ENCODE measurements at regions not wholly inside any gene's neighbourhood (a gene's known extent, or its start where the extent isn't known, plus 50 kb on each side); places are given as distances from the start of the nearest gene placed in this dataset.

- Mint-ChIP-seq H3K4me1 (peaks cover 15% of the 10 kb centered on the region), H3K27ac (peak overlapping the region; percentile 42)
- CTCF ChIA-PET = no interaction called here
These were observed 63.2 kb upstream of the ZSWIM6 start for GRCh38 chr5:61268871-61269270.

GRCh38 chr5:61270510-61271165 is 61.4 kb upstream of the ZSWIM6 start:
- peaks cover 22% of the 10 kb centered on the region for H3K4me1 Mint-ChIP-seq
- H3K9me3 Mint-ChIP-seq = no peaks in the 10 kb centered on the region
- no peak for TF ChIP-seq CTCF (IDR thresholded peaks at IDR 0.05)
- no peak overlapping the region for H3K4me3 Mint-ChIP-seq
- DNase-seq (no peak), ATAC-seq (ENCODE audit: low read depth) (no peak)
- intact Hi-C loops (cut with micrococcal nuclease) = no loop called here
- no peak overlapping the region for H3K27ac Mint-ChIP-seq
- peaks cover 7% of the 10 kb centered on the region for H3K27me3 Mint-ChIP-seq
- H3K36me3 Mint-ChIP-seq (ENCODE audit: low read depth) = no peaks in the 10 kb centered on the region
- ChIA-PET CTCF (no interaction called here), POLR2A (no interaction called here)

More at GRCh38 chr5:61268871-61269270, 63.2 kb upstream of the ZSWIM6 start:
- Mint-ChIP-seq H3K4me3 (no peak overlapping the region), H3K27me3 (peaks cover 9% of the 10 kb centered on the region), H3K36me3 (ENCODE audit: low read depth) (no peaks in the 10 kb centered on the region), H3K9me3 (no peaks in the 10 kb centered on the region)
- intact Hi-C loops (cut with micrococcal nuclease) = no loop called here
- no peak for TF ChIP-seq CTCF (IDR thresholded peaks at IDR 0.05)
- ATAC-seq (ENCODE audit: low read depth) (no peak), DNase-seq (no peak)
- POLR2A ChIA-PET = no interaction called here

- H3K4me1 Mint-ChIP-seq = peaks cover 38% of the 10 kb centered on the region
- TF ChIP-seq CTCF (IDR thresholded peaks at IDR 0.05) = no peak
These were observed 59.4 kb upstream of the ZSWIM6 start for GRCh38 chr5:61272688-61273087.

DNA sequence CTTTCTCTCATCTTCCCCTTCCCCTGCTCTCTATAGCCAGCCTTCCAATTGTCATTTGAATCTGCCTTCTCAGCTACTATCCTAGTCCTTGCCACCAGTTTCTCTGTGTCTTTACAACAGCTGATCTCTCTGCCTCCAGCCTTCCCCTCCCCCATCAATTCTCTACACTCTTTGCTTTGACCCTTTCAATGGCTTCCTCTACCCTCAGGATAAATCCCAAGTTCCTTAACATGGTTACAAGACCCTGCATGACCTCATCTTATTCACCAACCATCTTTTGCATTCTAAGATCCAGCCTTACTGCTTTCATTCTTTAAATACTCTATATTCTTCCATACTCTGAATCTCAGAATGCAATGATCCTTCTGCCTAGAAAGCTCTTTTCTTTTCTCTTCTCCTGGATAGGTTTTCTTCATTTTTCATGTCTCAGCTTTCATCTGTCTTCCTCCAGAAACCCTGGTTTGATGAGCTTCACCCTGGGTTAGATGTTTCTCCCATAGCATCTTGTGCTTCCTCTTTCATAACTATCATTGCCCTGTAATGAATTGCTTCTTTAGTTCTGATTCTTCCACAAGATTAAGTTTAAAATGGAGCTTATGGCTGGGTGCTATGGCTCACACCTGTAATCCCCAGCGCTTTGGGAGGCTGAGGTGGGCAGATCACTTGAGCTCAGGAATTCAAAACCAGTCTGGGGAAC is 58.6 kb upstream of the ZSWIM6 start:
- Mint-ChIP-seq H3K27me3 (peaks cover 5% of the 10 kb centered on the region), H3K4me1 (peaks cover 36% of the 10 kb centered on the region), H3K9me3 (no peaks in the 10 kb centered on the region), H3K4me3 (no peak overlapping the region), H3K27ac (no peak overlapping the region), H3K36me3 (ENCODE audit: low read depth) (no peaks in the 10 kb centered on the region)
- ATAC-seq (ENCODE audit: low read depth) (no peak), DNase-seq (no peak)
- CTCF ChIA-PET = no interaction called here
- POLR2A ChIA-PET = interaction anchor here (0.7 kb wide), 1 partner anchor 186 kb away, joined by 3 read pairs; no protein-coding TSS in a partner anchor
- no peak for TF ChIP-seq CTCF (IDR thresholded peaks at IDR 0.05)
- intact Hi-C loops (cut with micrococcal nuclease) = no loop called here

More at GRCh38 chr5:61272688-61273087, 59.4 kb upstream of the ZSWIM6 start:
- Mint-ChIP-seq H3K9me3 (no peaks in the 10 kb centered on the region), H3K27me3 (peaks cover 5% of the 10 kb centered on the region), H3K36me3 (ENCODE audit: low read depth) (no peaks in the 10 kb centered on the region), H3K4me3 (no peak overlapping the region), H3K27ac (no peak overlapping the region)
- CTCF ChIA-PET = no interaction called here
- DNase-seq (no peak), ATAC-seq (ENCODE audit: low read depth) (no peak)
- intact Hi-C loops (cut with micrococcal nuclease) = no loop called here
- POLR2A ChIA-PET = no interaction called here

DNA sequence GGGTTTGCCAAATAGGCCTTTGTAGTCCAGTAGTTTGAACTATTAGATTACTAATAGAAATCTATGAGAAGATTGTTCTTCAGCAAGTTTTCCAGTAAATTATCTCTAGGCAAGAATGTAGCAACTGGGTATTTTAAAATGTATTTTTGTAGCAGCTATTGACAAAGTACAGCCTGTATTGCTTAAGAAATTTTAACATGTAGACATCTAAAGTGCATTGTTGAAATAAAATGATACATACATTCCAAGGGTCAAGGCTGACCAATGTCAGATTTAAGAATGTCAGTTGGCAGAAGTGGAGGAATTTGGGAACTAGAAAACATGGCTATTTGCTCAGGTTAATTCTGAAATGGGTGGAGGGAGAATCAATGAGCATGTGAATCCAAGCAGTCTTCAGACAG is 57.5 kb upstream of the ZSWIM6 start:
- Mint-ChIP-seq H3K9me3 (no peaks in the 10 kb centered on the region), H3K4me1 (peaks cover 26% of the 10 kb centered on the region), H3K27me3 (peaks cover 2% of the 10 kb centered on the region), H3K27ac (no peak overlapping the region), H3K36me3 (ENCODE audit: low read depth) (no peaks in the 10 kb centered on the region), H3K4me3 (no peak overlapping the region)
- ChIA-PET CTCF (no interaction called here), POLR2A (no interaction called here)
- ATAC-seq (ENCODE audit: low read depth) (no peak), DNase-seq (no peak)
- intact Hi-C loops (cut with micrococcal nuclease) = no loop called here
- TF ChIP-seq CTCF (IDR thresholded peaks at IDR 0.05) = no peak

Data from activated B cell treated with CpG ODN at 0.5 μM for 24 hours (primary cell).